ENCODE measurements at regions not wholly inside any gene's neighbourhood (a gene's known extent, or its start where the extent isn't known, plus 50 kb on each side); places are given as distances from the start of the nearest gene placed in this dataset.

DNA sequence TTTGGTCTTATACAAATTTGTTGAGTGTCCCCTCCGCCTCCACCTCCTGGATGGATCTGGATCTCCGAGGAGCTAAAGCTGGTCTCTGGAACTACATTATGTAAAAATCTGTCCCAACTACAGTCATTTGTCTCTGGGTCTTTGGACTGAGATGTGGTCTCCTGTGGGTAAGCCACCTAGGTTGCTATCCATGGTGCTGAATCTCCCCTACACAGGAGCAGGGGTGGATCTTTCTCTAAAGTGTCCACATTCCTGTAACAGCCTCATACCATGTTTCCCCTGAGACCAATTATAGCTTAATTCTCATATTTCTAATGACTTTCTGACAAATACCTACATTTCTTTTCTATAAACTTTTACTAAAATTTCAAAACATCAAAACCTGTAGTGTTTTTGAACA is 625.8 kb downstream of the TAFA4 start:
- Histone ChIP-seq H3K9me3 (ENCODE audit: control insufficient read depth in 4 of 4, insufficient read depth in 3 of 4, low read length in 3 of 4) (peaks cover 0 to 1% (median 0%) of the 10 kb centered on the region in 4 donors), H3K27ac (ENCODE audit: low read depth in 1 of 2, low read length in 1 of 2) (no peak overlapping the region), H3K4me3 (no peak overlapping the region), H3K36me3 (ENCODE audit: control insufficient read depth in 4 of 4, insufficient read depth in 4 of 4, low read length in 4 of 4) (no peaks in the 10 kb centered on the region), H3K4me1 (ENCODE audit: control insufficient read depth in 5 of 5, insufficient read depth in 5 of 5, low read length in 5 of 5) (no peaks in the 10 kb centered on the region), H3K9ac (ENCODE audit: insufficient read depth in 1 of 2, low read length in 2 of 2) (no peak overlapping the region), H3K27me3 (ENCODE audit: control insufficient read depth in 3 of 3, insufficient read depth in 3 of 3, low read length in 2 of 3) (no peaks in the 10 kb centered on the region)
- DNase-seq (peak; percentile 46 to 73 (median 60)), ATAC-seq (ENCODE audit: insufficient read depth, low FRiP score) (no peak)
- 85 to 89% methylated on average over 2 of the region's 2 CpGs for WGBS, 2 donors
- TF ChIP-seq, protein P1, sequence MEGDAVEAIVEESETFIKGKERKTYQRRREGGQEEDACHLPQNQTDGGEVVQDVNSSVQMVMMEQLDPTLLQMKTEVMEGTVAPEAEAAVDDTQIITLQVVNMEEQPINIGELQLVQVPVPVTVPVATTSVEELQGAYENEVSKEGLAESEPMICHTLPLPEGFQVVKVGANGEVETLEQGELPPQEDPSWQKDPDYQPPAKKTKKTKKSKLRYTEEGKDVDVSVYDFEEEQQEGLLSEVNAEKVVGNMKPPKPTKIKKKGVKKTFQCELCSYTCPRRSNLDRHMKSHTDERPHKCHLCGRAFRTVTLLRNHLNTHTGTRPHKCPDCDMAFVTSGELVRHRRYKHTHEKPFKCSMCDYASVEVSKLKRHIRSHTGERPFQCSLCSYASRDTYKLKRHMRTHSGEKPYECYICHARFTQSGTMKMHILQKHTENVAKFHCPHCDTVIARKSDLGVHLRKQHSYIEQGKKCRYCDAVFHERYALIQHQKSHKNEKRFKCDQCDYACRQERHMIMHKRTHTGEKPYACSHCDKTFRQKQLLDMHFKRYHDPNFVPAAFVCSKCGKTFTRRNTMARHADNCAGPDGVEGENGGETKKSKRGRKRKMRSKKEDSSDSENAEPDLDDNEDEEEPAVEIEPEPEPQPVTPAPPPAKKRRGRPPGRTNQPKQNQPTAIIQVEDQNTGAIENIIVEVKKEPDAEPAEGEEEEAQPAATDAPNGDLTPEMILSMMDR (IDR thresholded peaks at IDR 0.05; ENCODE audit: control extremely low read depth, extremely low read depth) = no peak

DNA sequence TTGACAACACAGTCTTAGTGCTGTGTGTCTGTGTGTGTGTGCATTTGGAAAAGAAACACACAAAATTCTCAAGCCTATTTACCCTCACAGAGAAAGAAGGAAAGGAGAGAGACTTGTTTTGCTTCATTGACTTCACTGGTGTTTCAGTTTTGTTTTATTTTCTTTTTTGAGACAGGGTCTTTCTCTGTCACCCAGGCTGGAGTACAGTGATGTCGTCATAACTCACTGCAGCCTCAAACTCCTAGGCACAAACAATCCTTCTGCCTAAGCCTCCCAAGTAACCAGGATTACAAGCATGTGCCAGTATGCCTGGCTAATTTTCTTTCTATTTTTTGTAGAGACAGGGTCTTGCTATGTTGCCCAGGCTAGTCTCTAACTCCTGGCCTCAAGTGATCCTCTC is 636.9 kb downstream of the TAFA4 start:
- no peaks in the 10 kb centered on the region for H3K27me3 ChIP-seq (ENCODE audit: control insufficient read depth in 3 of 3, insufficient read depth in 3 of 3, low read length in 2 of 3)
- peaks cover 0 to 2% (median 0%) of the 10 kb centered on the region in 4 donors for H3K9me3 ChIP-seq (ENCODE audit: control insufficient read depth in 4 of 4, insufficient read depth in 3 of 4, low read length in 3 of 4)
- no peaks in the 10 kb centered on the region for H3K36me3 ChIP-seq (ENCODE audit: control insufficient read depth in 4 of 4, insufficient read depth in 4 of 4, low read length in 4 of 4)

DNA sequence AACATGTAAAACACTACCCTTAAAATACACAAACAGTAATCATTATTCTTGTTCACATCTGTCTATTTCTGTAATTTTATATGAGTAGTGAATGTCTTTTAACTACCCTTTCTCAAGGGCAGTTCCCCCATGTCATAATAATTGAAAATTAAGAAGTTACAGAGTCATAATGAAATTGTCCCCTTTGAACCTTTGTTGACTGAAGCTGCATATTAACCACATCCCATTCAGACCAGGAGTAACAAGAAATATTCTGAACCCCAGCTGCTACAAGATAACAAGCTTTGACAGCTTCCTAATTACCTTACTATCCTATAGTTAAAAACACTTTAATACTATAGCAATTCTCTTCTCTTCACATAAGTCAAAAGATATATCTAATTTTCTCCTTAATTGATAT is 635.9 kb upstream of the SUCLG2 start:
- Histone ChIP-seq H3K27me3 (ENCODE audit: control insufficient read depth in 3 of 3, insufficient read depth in 3 of 3, low read length in 2 of 3) (no peaks in the 10 kb centered on the region), H3K27ac (ENCODE audit: low read depth in 1 of 2, low read length in 1 of 2) (no peak overlapping the region), H3K4me1 (ENCODE audit: control insufficient read depth in 5 of 5, insufficient read depth in 5 of 5, low read length in 5 of 5) (peaks cover 0 to 20% (median 7%) of the 10 kb centered on the region in 5 donors), H3K36me3 (ENCODE audit: control insufficient read depth in 4 of 4, insufficient read depth in 4 of 4, low read length in 4 of 4) (no peaks in the 10 kb centered on the region), H3K9me3 (ENCODE audit: control insufficient read depth in 4 of 4, insufficient read depth in 3 of 4, low read length in 3 of 4) (no peaks in the 10 kb centered on the region), H3K4me3 (no peak overlapping the region), H3K9ac (ENCODE audit: insufficient read depth in 1 of 2, low read length in 2 of 2) (no peak overlapping the region)
- DNase-seq (no peak), ATAC-seq (ENCODE audit: insufficient read depth, low FRiP score) (no peak)
- TF ChIP-seq, protein P1 (IDR thresholded peaks at IDR 0.05; ENCODE audit: control extremely low read depth, extremely low read depth) = no peak

More for the DNA sequence above, 636.9 kb downstream of the TAFA4 start:
- Histone ChIP-seq H3K9ac (ENCODE audit: insufficient read depth in 1 of 2, low read length in 2 of 2) (no peak overlapping the region), H3K27ac (ENCODE audit: low read depth in 1 of 2, low read length in 1 of 2) (no peak overlapping the region), H3K4me3 (no peak overlapping the region), H3K4me1 (ENCODE audit: control insufficient read depth in 5 of 5, insufficient read depth in 5 of 5, low read length in 5 of 5) (no peaks in the 10 kb centered on the region)
- ATAC-seq (ENCODE audit: insufficient read depth, low FRiP score) (no peak), DNase-seq (no peak)
- 91 to 100% methylated on average over 1 of the region's 1 CpG for WGBS, 2 donors
- TF ChIP-seq, protein P1 (IDR thresholded peaks at IDR 0.05; ENCODE audit: control extremely low read depth, extremely low read depth) = no peak

DNA sequence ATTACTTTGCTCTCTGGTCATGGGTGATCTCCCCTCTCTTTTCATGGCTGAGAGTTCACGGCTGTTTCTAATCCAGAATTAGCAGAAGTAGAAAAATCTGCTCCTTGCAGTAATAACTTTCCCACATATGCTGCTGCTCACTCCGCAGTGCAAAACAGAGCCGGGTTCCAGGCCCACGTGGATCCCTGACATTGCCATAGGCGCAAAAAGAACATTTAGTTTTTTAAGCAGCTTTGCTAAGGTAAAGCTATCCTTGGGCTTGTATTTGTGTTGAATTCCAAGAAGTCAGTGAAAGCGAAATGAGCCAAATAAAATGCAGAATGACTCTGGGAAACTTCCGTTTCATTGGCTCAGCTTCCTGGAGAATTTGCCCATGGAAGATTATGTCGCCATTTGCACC is 633.7 kb upstream of the SUCLG2 start:
- Histone ChIP-seq H3K27me3 (ENCODE audit: control insufficient read depth in 3 of 3, insufficient read depth in 3 of 3, low read length in 2 of 3) (no peaks in the 10 kb centered on the region), H3K4me3 (no peak overlapping the region), H3K9me3 (ENCODE audit: control insufficient read depth in 4 of 4, insufficient read depth in 3 of 4, low read length in 3 of 4) (no peaks in the 10 kb centered on the region), H3K27ac (ENCODE audit: low read depth in 1 of 2, low read length in 1 of 2) (no peak overlapping the region), H3K4me1 (ENCODE audit: control insufficient read depth in 5 of 5, insufficient read depth in 5 of 5, low read length in 5 of 5) (peaks cover 0 to 20% (median 7%) of the 10 kb centered on the region in 5 donors), H3K9ac (ENCODE audit: insufficient read depth in 1 of 2, low read length in 2 of 2) (no peak overlapping the region), H3K36me3 (ENCODE audit: control insufficient read depth in 4 of 4, insufficient read depth in 4 of 4, low read length in 4 of 4) (no peaks in the 10 kb centered on the region)
- peak in 2 of 3 donors; percentile 2 to 41 for DNase-seq
- WGBS, 2 donors = 75 to 82% methylated on average over 8 of the region's 8 CpGs
- TF ChIP-seq, protein P1 (IDR thresholded peaks at IDR 0.05; ENCODE audit: control extremely low read depth, extremely low read depth) = no peak
- ATAC-seq (ENCODE audit: insufficient read depth, low FRiP score) = no peak
